Panc1 (cell line): ENCODE measurements at regions not wholly inside any gene's neighbourhood (a gene's known extent, or its start where the extent isn't known, plus 50 kb on each side); places are given as distances from the start of the nearest gene placed in this dataset.

ENCODE experiments used
- ATAC-seq: fragments of 200-7000 bp; cut with Tn5 transposase; 2 replicates; pipeline ENCODE4 v1.9.1; 2020; ENCODE audit warnings: mild to moderate bottlenecking, moderate library complexity
- BruUV-seq: library from RNA; stranded (reverse); fragments of 400-500 nt; replicated peaks from 2 replicates; lab custom pipeline; 2021; lab: Mats Ljungman, UMichigan
- CTCF ChIA-PET: fragments of 300-600 bp; sonication (Branson Sonifier 250); formaldehyde crosslinking; loops from one replicate; lab custom pipeline; 2022; ENCODE audit warnings: antibody characterized with exemption; lab: Charles Lee
- POLR2A ChIA-PET: fragments of 300-600 bp; sonication (Branson Sonifier 250); formaldehyde crosslinking; loops from one replicate; lab custom pipeline; 2022; ENCODE audit warnings: antibody characterized with exemption; lab: Charles Lee
- DNase-seq: peaks from one replicate; pipeline ENCODE4 v3.0.0-alpha.2; 2010; ENCODE audit warnings: low read depth, low spot score
- H3K27ac ChIP-seq: 2 replicates; pipeline ENCODE4 v1.5.1; 2011; ENCODE audit warnings: mild to moderate bottlenecking, low read length, inconsistent platforms
- H3K27me3 ChIP-seq: fragments of 200-500 bp; sonication (Bioruptor generic); 2 replicates; pipeline ENCODE4 v1.6.0; 2014; ENCODE audit warnings: low read length, inconsistent platforms; ENCODE audit not compliant: control insufficient read depth, insufficient read depth
- H3K36me3 ChIP-seq: fragments of 200-500 bp; sonication (Bioruptor generic); 2 replicates; pipeline ENCODE4 v1.5.1; 2014; ENCODE audit warnings: inconsistent platforms, mild to moderate bottlenecking, low read length, moderate library complexity; ENCODE audit not compliant: control insufficient read depth, insufficient read depth
- H3K4me1 ChIP-seq: 2 replicates; pipeline ENCODE4 v1.5.1; 2011; ENCODE audit warnings: inconsistent platforms, mild to moderate bottlenecking, low read length, moderate library complexity; ENCODE audit not compliant: control insufficient read depth, insufficient read depth
- H3K4me3 ChIP-seq, 2 experiments: 2 replicates each; pipeline ENCODE4 v1.5.1; 2011 to 2012; ENCODE audit warnings: low read depth in 2 of 2, low read length in 2 of 2, mild to moderate bottlenecking in 2 of 2, inconsistent platforms in 1 of 2, moderate library complexity in 1 of 2
- H3K9me3 ChIP-seq: fragments of 200-500 bp; sonication (Bioruptor generic); 2 replicates; pipeline ENCODE4 v1.5.1; 2014; ENCODE audit warnings: low read depth, mild to moderate bottlenecking, inconsistent platforms, low read length, moderate library complexity; ENCODE audit not compliant: control insufficient read depth, insufficient read depth
- CTCF ChIP-seq: fragments of 450-650 bp; IDR thresholded peaks from 2 replicates; pipeline ENCODE4 v1.5.1; 2017; ENCODE audit warnings: mild to moderate bottlenecking
- POLR2AphosphoS5 ChIP-seq: IDR thresholded peaks from 2 replicates; pipeline ENCODE4 v1.6.1; 2012; ENCODE audit warnings: mild to moderate bottlenecking, low read depth, low read length, moderate library complexity
- REST ChIP-seq, 2 experiments: IDR thresholded peaks; 2 replicates each; pipeline ENCODE4 v1.6.1; 2011 to 2012; ENCODE audit warnings: low read depth in 2 of 2, control low read depth in 1 of 2, low read length in 1 of 2, mild to moderate bottlenecking in 1 of 2, moderate library complexity in 1 of 2; ENCODE audit not compliant: insufficient read depth in 1 of 2
- SIN3A ChIP-seq: IDR thresholded peaks from 2 replicates; pipeline ENCODE4 v1.6.1; 2012; ENCODE audit warnings: low read depth, mild to moderate bottlenecking, low read length, moderate library complexity, borderline replicate concordance; ENCODE audit not compliant: insufficient read depth
- TCF7L2 ChIP-seq: IDR thresholded peaks from 2 replicates; pipeline ENCODE4 v1.6.1; 2011; ENCODE audit warnings: mild to moderate bottlenecking, low read depth, low read length, inconsistent platforms
- in situ Hi-C: cut with HindIII; loops from 2 replicates; pipeline ENCODE4 v1.10.0; 2016; ENCODE audit warnings: low sequenced_read_pairs, low pct_unique_long_range_greater_than_20kb
- intact Hi-C: fragments of 100-400 bp; cut with micrococcal nuclease; formaldehyde crosslinking; loops from one replicate; pipeline ENCODE4 v1.10.0; 2022; ENCODE audit not compliant: unreplicated experiment

GRCh38 chr7:53121374-53121773 is 85.9 kb downstream of the POM121L12 start:
- BruUV-seq, result no TSS peak
- ATAC-seq (no peak), DNase-seq (no peak)
- Histone ChIP-seq H3K27me3 (no peaks in the 10 kb centered on the region), H3K27ac (no peak overlapping the region), H3K36me3 (no peaks in the 10 kb centered on the region), H3K4me3 (no peak overlapping the region), H3K4me1 (no peaks in the 10 kb centered on the region), H3K9me3 (no peaks in the 10 kb centered on the region; the same call in 1 of the 2 replicates)
- ChIA-PET CTCF (no interaction called here), POLR2A (no interaction called here)
- in situ Hi-C loops (no loop called here), intact Hi-C loops (no loop called here)
- TF ChIP-seq TCF7L2, result no peak
- TF ChIP-seq CTCF, result no peak
- TF ChIP-seq REST (IDR thresholded peaks at IDR 0.05; ENCODE audit: insufficient read depth in 1 of 2, low read depth in 2 of 2, low read length in 1 of 2), result no peak
- TF ChIP-seq SIN3A, result no peak
- TF ChIP-seq POLR2AphosphoS5, result no peak

- Histone ChIP-seq H3K36me3 (no peaks in the 10 kb centered on the region), H3K27ac (no peak overlapping the region), H3K4me1 (no peaks in the 10 kb centered on the region), H3K4me3 (no peak overlapping the region), H3K27me3 (no peaks in the 10 kb centered on the region), H3K9me3 (no peaks in the 10 kb centered on the region)
- intact Hi-C loops, result no loop called here
- in situ Hi-C loops, result no loop called here
- no peak for TF ChIP-seq SIN3A
- no peak for TF ChIP-seq CTCF
- no peak for TF ChIP-seq POLR2AphosphoS5
- TF ChIP-seq REST (IDR thresholded peaks at IDR 0.05; ENCODE audit: insufficient read depth in 1 of 2, low read depth in 2 of 2, low read length in 1 of 2), result no peak
- DNase-seq (no peak), ATAC-seq (no peak)
- BruUV-seq, result no TSS peak
- CTCF ChIA-PET, result no interaction called here
- POLR2A ChIA-PET, result no interaction called here
Observed at GRCh38 chr7:53131697-53132096, 96.3 kb downstream of the POM121L12 start.
